ENCODE measurements at regions not wholly inside any gene's neighbourhood (a gene's known extent, or its start where the extent isn't known, plus 50 kb on each side); places are given as distances from the start of the nearest gene placed in this dataset.

DNA sequence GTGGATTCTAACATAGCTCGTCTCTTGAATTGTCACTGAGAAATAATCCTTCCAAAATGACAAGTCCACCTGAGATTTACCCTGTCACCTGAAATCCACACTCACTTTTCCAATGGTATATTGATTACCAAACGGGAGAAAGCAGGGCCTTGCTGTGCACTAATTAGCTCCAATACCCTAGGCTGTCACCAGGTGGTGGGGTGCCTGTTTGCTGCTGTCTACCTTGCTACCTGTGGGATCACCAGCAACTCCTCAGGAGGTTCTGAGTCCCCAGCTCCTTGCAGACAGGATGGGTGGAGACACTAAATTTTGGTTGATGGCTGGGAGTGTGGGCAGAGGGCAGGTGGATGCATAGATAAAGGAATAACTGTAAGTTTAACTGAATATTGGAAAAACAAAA is 237.2 kb upstream of the ZNF32 start:
- Histone ChIP-seq H3K9ac (ENCODE audit: low read depth, low read length) (no peak overlapping the region), H3K4me1 (ENCODE audit: control insufficient read depth, insufficient read depth, low read length) (peaks cover 43% of the 10 kb centered on the region), H3K36me3 (ENCODE audit: insufficient read depth, low read length) (no peaks in the 10 kb centered on the region), H3K4me3 (ENCODE audit: low read length) (no peak overlapping the region), H3K9me3 (replicated peaks; ENCODE audit: low read length) (no peaks in the 10 kb centered on the region), H3K27me3 (ENCODE audit: control insufficient read depth, insufficient read depth, low read length) (no peaks in the 10 kb centered on the region), H3K4me2 (ENCODE audit: low read length) (no peak overlapping the region)

DNA sequence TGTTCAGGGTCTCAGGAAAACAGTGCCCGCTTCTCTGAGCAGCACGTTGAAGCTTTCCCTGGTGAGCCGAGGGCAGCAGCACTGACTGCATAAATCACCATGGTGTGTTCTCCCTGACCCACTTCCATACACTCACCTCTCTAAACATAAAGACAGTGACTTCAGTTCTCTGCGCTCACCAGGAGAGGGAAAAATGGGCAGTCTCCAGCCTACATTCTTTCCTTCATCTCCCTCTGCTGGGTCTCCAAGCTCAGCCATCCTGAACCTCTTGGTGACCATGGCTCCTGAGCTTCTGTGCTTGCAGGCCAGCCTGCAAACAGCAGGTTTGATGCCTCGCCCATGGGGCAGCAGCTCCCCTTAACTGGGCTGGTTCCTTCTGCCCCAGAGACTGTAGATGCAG is 236.6 kb upstream of the ZNF32 start:
- Histone ChIP-seq H3K4me3 (ENCODE audit: low read length) (no peak overlapping the region), H3K9me3 (replicated peaks; ENCODE audit: low read length) (no peaks in the 10 kb centered on the region), H3K36me3 (ENCODE audit: insufficient read depth, low read length) (no peaks in the 10 kb centered on the region), H3K9ac (ENCODE audit: low read depth, low read length) (no peak overlapping the region), H3K4me2 (ENCODE audit: low read length) (no peak overlapping the region), H3K4me1 (ENCODE audit: control insufficient read depth, insufficient read depth, low read length) (peaks cover 37% of the 10 kb centered on the region), H3K27me3 (ENCODE audit: control insufficient read depth, insufficient read depth, low read length) (no peaks in the 10 kb centered on the region)

DNA sequence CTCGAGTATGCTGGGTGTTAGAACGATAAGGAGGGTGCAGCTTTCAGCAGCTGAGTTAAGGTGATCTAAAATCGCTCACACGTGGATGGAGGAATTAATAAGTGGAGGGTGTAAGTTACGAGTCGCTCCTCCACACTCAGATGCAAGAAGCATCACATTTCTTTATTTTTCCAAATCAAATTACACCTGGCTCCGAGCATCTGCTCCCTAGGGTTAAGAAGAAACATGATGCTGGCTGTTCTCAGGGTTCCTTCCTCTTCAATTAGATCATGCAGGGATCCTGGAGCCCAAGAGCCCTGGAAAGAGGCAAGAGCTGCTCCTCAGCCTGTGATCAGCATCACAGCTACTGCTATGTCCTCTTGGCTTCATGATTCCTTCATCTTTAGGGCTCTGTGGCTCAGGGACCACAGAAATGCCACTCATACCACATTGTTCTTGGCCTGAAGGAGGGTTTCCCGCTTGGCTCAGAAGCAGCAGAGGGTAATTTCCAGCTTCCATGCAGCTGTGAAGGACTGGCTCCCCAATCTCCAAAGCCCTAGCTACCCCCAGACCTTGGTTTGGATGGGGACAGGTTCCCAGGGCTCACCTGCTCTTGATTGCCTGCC is 235.9 kb upstream of the ZNF32 start:
- no peak overlapping the region for H3K4me3 ChIP-seq (ENCODE audit: low read length)
- no peak overlapping the region for H3K9ac ChIP-seq (ENCODE audit: low read depth, low read length)
- peaks cover 36% of the 10 kb centered on the region for H3K4me1 ChIP-seq (ENCODE audit: control insufficient read depth, insufficient read depth, low read length)
- no peaks in the 10 kb centered on the region for H3K36me3 ChIP-seq (ENCODE audit: insufficient read depth, low read length)
- H3K4me2 ChIP-seq (ENCODE audit: low read length), result no peak overlapping the region
- H3K9me3 ChIP-seq (replicated peaks; ENCODE audit: low read length), result no peaks in the 10 kb centered on the region
- no peaks in the 10 kb centered on the region for H3K27me3 ChIP-seq (ENCODE audit: control insufficient read depth, insufficient read depth, low read length)

DNA sequence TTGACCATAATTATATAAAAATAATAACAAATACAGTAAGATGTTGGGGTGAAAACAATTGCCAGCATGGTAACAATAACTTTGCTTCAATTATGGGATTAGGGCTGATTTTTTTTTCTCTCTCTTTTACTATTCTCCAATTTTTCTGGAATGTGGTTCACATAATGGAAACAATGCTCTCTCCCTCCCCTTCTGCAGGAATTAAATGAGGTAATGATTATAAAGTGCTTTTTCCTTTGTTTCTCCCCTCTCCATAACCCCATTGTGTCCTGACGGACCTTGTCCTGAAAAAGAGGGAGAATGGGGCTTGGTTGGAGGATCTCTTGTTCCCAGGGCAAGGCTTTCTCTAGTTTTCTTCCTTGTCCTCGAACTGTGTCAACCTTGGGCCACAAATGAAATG is 234.0 kb upstream of the ZNF32 start:
- Histone ChIP-seq H3K4me2 (ENCODE audit: low read length) (no peak overlapping the region), H3K4me3 (ENCODE audit: low read length) (no peak overlapping the region), H3K36me3 (ENCODE audit: insufficient read depth, low read length) (no peaks in the 10 kb centered on the region), H3K27me3 (ENCODE audit: control insufficient read depth, insufficient read depth, low read length) (no peaks in the 10 kb centered on the region), H3K9me3 (replicated peaks; ENCODE audit: low read length) (no peaks in the 10 kb centered on the region), H3K9ac (ENCODE audit: low read depth, low read length) (no peak overlapping the region), H3K4me1 (ENCODE audit: control insufficient read depth, insufficient read depth, low read length) (peaks cover 36% of the 10 kb centered on the region)

DNA sequence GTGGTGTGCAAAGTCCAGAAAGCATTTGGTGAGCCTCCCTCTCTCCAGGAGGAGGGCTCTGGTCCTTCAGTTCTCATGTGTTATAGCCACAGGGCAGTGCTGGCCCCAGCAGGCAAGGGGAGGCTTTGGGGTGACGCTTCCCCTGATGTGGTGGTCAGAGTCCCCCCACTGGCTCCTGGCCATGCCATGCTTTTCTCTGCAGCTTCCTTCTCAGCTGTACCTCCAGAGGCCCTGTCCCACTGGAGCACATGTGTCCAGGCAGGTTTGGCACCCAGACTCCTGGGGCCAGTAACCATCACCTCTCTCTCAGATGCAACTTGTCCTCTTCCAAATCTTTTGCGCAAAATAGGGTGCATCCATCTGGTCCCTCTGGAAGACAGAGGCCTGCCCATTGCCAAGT is 233.0 kb upstream of the ZNF32 start:
- Histone ChIP-seq H3K9ac (ENCODE audit: low read depth, low read length) (no peak overlapping the region), H3K27me3 (ENCODE audit: control insufficient read depth, insufficient read depth, low read length) (no peaks in the 10 kb centered on the region), H3K9me3 (replicated peaks; ENCODE audit: low read length) (no peaks in the 10 kb centered on the region), H3K4me3 (ENCODE audit: low read length) (no peak overlapping the region), H3K4me1 (ENCODE audit: control insufficient read depth, insufficient read depth, low read length) (peaks cover 33% of the 10 kb centered on the region), H3K4me2 (ENCODE audit: low read length) (no peak overlapping the region), H3K36me3 (ENCODE audit: insufficient read depth, low read length) (no peaks in the 10 kb centered on the region)

DNA sequence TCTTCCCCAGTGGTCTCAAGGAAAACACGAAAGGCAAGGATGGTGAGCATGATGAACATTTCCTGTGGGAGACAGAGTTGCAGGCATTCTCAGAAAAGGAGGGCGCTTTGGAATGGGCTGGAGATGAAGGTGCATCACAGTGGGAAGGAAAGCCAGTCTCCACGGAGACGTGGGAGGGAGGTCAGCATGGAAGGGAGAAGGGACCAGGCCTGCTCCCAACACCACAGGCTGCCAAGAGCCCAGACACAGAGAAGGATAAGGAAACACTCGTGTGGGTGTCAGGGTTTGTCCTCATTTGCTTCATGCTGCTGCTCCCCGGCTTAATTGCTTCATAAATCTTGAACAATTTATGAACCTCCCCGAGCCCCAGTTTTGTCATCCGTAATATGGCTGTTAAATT is 231.5 kb upstream of the ZNF32 start:
- Histone ChIP-seq H3K4me2 (ENCODE audit: low read length) (no peak overlapping the region), H3K9me3 (replicated peaks; ENCODE audit: low read length) (no peaks in the 10 kb centered on the region), H3K9ac (ENCODE audit: low read depth, low read length) (no peak overlapping the region), H3K36me3 (ENCODE audit: insufficient read depth, low read length) (no peaks in the 10 kb centered on the region), H3K4me1 (ENCODE audit: control insufficient read depth, insufficient read depth, low read length) (peaks cover 33% of the 10 kb centered on the region), H3K27me3 (ENCODE audit: control insufficient read depth, insufficient read depth, low read length) (no peaks in the 10 kb centered on the region), H3K4me3 (ENCODE audit: low read length) (no peak overlapping the region)

DNA sequence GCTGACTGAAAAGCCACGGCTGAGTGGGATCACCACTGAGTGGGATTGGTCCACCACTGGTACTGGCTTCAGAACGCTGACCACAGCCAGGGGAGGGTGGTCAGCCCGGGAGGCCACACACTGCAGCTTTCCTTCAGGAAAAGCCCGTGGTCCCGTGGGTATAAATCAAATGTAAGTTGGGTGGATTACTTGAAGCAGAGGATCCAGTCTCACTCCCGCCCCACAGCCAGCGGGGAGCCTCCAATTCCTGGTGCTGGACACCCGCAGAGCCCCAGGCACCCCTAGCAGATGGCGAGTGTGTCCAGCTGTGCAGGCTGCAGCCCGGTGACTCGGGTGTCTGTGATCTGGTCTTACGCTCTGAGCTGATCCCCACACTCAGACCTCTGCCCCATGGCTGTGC is 231.1 kb upstream of the ZNF32 start:
- no peak overlapping the region for H3K4me2 ChIP-seq (ENCODE audit: low read length)
- peaks cover 33% of the 10 kb centered on the region for H3K4me1 ChIP-seq (ENCODE audit: control insufficient read depth, insufficient read depth, low read length)
- no peaks in the 10 kb centered on the region for H3K36me3 ChIP-seq (ENCODE audit: insufficient read depth, low read length)
- no peak overlapping the region for H3K9ac ChIP-seq (ENCODE audit: low read depth, low read length)
- H3K9me3 ChIP-seq (replicated peaks; ENCODE audit: low read length), result no peaks in the 10 kb centered on the region
- no peaks in the 10 kb centered on the region for H3K27me3 ChIP-seq (ENCODE audit: control insufficient read depth, insufficient read depth, low read length)
- H3K4me3 ChIP-seq (ENCODE audit: low read length), result no peak overlapping the region

DNA sequence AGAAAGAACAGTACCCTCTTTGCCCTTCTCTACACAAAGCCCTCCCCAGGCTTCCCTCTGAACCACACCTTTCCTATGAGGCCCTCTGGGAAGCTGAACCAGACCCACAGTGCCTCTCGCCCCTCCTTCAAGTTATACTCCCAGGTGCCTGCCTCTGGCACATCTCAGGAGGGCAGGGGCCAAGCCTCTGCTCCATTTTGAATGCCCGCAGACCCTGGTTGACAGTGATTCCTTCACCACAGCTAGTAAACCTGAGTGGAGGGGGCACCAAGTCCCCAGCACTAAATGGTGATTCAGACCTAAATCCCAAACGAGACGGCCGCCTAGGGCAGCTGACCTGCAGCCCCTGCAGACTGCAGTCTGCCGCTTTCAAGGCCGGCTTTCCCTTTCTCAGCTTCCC is 230.5 kb upstream of the ZNF32 start:
- no peaks in the 10 kb centered on the region for H3K9me3 ChIP-seq (replicated peaks; ENCODE audit: low read length)
- H3K36me3 ChIP-seq (ENCODE audit: insufficient read depth, low read length), result no peaks in the 10 kb centered on the region
- no peak overlapping the region for H3K4me2 ChIP-seq (ENCODE audit: low read length)

DNA sequence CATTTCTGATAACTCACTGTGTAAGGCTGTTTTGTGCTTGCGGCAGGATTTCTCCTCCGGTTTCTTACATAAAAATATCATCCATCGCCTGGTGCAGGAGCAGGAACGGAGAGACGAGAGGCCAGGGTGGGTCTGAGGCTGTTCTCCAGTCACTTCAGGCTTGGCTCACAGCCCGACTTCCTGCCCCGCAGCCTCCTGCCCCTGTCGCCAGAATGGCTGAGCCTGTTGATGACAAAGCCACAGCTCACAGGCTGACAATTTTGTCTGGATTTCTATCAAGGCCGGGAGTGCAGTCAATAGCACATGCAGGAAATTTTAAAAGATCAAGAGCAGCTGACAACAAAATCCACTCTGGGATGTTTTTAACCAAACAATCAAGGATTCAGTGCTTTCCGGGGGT is 229.7 kb upstream of the ZNF32 start:
- no peak overlapping the region for H3K4me2 ChIP-seq (ENCODE audit: low read length)
- no peak overlapping the region for H3K4me3 ChIP-seq (ENCODE audit: low read length)
- no peaks in the 10 kb centered on the region for H3K9me3 ChIP-seq (replicated peaks; ENCODE audit: low read length)
- H3K36me3 ChIP-seq (ENCODE audit: insufficient read depth, low read length), result no peaks in the 10 kb centered on the region
- peaks cover 33% of the 10 kb centered on the region for H3K4me1 ChIP-seq (ENCODE audit: control insufficient read depth, insufficient read depth, low read length)
- no peaks in the 10 kb centered on the region for H3K27me3 ChIP-seq (ENCODE audit: control insufficient read depth, insufficient read depth, low read length)
- peak overlapping the region; percentile 34 for H3K9ac ChIP-seq (ENCODE audit: low read depth, low read length)

More for the DNA sequence above, 230.5 kb upstream of the ZNF32 start:
- Histone ChIP-seq H3K27me3 (ENCODE audit: control insufficient read depth, insufficient read depth, low read length) (no peaks in the 10 kb centered on the region), H3K4me3 (ENCODE audit: low read length) (no peak overlapping the region), H3K4me1 (ENCODE audit: control insufficient read depth, insufficient read depth, low read length) (peaks cover 33% of the 10 kb centered on the region), H3K9ac (ENCODE audit: low read depth, low read length) (peak overlapping the region; percentile 34)

DNA sequence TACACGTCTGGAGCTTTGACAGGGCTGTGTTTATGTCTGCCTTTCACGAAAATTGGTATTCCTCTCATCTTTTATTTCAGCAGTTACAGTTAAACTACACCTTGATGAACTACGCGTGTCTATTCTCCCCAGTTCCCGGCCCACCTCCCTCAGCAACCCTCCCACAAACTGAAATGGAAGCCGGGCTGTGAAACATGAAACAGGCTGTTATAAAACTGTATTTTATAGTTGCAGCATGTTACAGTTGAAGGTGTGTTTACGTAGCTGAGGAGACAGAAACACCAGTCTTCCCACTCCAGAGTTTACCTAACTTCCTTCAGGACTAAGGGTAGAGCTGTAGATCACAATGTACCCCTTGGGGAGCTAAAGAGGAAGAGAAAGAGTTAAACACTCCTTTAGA is 228.3 kb upstream of the ZNF32 start:
- no peak overlapping the region for H3K4me3 ChIP-seq (ENCODE audit: low read length)
- H3K9ac ChIP-seq (ENCODE audit: low read depth, low read length), result no peak overlapping the region
- H3K9me3 ChIP-seq (replicated peaks; ENCODE audit: low read length), result no peaks in the 10 kb centered on the region
- no peaks in the 10 kb centered on the region for H3K27me3 ChIP-seq (ENCODE audit: control insufficient read depth, insufficient read depth, low read length)
- H3K4me2 ChIP-seq (ENCODE audit: low read length), result no peak overlapping the region
- no peaks in the 10 kb centered on the region for H3K36me3 ChIP-seq (ENCODE audit: insufficient read depth, low read length)
- H3K4me1 ChIP-seq (ENCODE audit: control insufficient read depth, insufficient read depth, low read length), result peaks cover 28% of the 10 kb centered on the region

DNA sequence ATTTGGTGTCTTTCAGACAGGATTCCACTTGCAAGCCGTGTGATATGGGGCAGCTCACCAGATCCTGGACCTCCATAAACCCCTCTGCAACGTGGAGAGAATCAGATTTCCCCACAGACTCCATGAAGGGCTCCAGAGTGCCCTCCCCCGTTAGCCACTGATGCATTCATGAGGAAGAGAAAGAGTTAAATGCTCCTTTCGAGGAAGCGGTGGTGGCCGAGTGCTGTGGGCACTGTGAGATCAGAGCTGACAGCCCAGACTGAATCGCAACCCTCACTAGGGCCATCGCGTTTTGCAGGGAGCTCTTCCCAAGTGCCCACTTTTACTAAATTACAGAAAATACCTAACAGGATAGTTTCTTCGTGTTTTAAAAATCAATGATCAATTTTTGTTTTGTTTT is 226.3 kb upstream of the ZNF32 start:
- Histone ChIP-seq H3K36me3 (ENCODE audit: insufficient read depth, low read length) (no peaks in the 10 kb centered on the region), H3K4me3 (ENCODE audit: low read length) (no peak overlapping the region), H3K4me1 (ENCODE audit: control insufficient read depth, insufficient read depth, low read length) (peaks cover 27% of the 10 kb centered on the region), H3K9ac (ENCODE audit: low read depth, low read length) (no peak overlapping the region), H3K27me3 (ENCODE audit: control insufficient read depth, insufficient read depth, low read length) (no peaks in the 10 kb centered on the region), H3K4me2 (ENCODE audit: low read length) (no peak overlapping the region), H3K9me3 (replicated peaks; ENCODE audit: low read length) (no peaks in the 10 kb centered on the region)

DNA sequence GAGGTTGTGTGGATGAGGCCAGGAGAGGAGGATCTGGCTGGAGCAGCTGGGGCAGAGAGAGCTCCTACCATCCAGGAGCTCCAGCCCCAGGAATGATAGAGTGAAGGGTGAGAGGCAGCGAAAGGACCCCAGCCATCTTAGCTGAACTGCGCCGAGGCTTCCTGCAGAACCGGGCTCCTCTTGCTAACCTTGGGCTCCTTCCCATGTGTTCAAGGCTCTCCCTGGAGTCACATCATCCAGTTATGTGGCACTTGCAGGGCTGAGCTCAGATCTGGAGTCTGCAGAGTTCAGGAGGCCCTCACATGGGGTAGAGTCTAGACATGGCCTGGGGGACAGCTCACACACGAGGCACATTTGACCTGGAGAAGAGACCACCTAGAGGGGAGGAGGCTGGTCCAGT is 225.0 kb upstream of the ZNF32 start:
- Histone ChIP-seq H3K27me3 (ENCODE audit: control insufficient read depth, insufficient read depth, low read length) (no peaks in the 10 kb centered on the region), H3K9me3 (replicated peaks; ENCODE audit: low read length) (no peaks in the 10 kb centered on the region), H3K4me3 (ENCODE audit: low read length) (no peak overlapping the region), H3K36me3 (ENCODE audit: insufficient read depth, low read length) (no peaks in the 10 kb centered on the region), H3K4me2 (ENCODE audit: low read length) (no peak overlapping the region), H3K4me1 (ENCODE audit: control insufficient read depth, insufficient read depth, low read length) (peaks cover 21% of the 10 kb centered on the region), H3K9ac (ENCODE audit: low read depth, low read length) (no peak overlapping the region)

All from skeletal muscle satellite cell (primary cell).